ENCODE measurements at regions not wholly inside any gene's neighbourhood (a gene's known extent, or its start where the extent isn't known, plus 50 kb on each side); places are given as distances from the start of the nearest gene placed in this dataset.

GRCh38 chr14:104431929-104432541 is 147.5 kb upstream of the C14orf180 start:
- no peak for DNase-seq

GRCh38 chr14:104432611-104433231 is 146.8 kb upstream of the C14orf180 start:
- no peak for DNase-seq

GRCh38 chr14:104433401-104434213 is 146.0 kb upstream of the C14orf180 start:
- DNase-seq: no peak

GRCh38 chr14:104434214-104435076 is 145.1 kb upstream of the C14orf180 start:
- DNase-seq: no peak

GRCh38 chr14:104435147-104436046 is 144.2 kb upstream of the C14orf180 start:
- no peak for DNase-seq

GRCh38 chr14:104436047-104436591 is 143.4 kb upstream of the C14orf180 start:
- no peak for DNase-seq

GRCh38 chr14:104436741-104437701 is 142.5 kb upstream of the C14orf180 start:
- no peak for DNase-seq

- DNase-seq: no peak
Observed at GRCh38 chr14:104437703-104438102, 141.9 kb upstream of the C14orf180 start.

GRCh38 chr14:104438166-104438887 is 141.2 kb upstream of the C14orf180 start:
- no peak for DNase-seq

- no peak for DNase-seq
Observed at GRCh38 chr14:104439625-104440024, 139.9 kb upstream of the C14orf180 start.

GRCh38 chr14:104440297-104440956 is 139.1 kb upstream of the C14orf180 start:
- no peak for DNase-seq

- no peak for DNase-seq
Observed at GRCh38 chr14:104441275-104442106, 138.1 kb upstream of the C14orf180 start.

GRCh38 chr14:104442107-104442551 is 137.4 kb upstream of the C14orf180 start:
- DNase-seq: no peak

- DNase-seq: no peak
Observed at GRCh38 chr14:104442631-104443390, 136.8 kb upstream of the C14orf180 start.

GRCh38 chr14:104443391-104444158 is 136.0 kb upstream of the C14orf180 start:
- peak; percentile 96 for DNase-seq

Measured in NCI-H1694 (cell line).